ENCODE measurements at regions not wholly inside any gene's neighbourhood (a gene's known extent, or its start where the extent isn't known, plus 50 kb on each side); places are given as distances from the start of the nearest gene placed in this dataset.
"Not testable (repeated sequence)": the region's sequence is repeated elsewhere in the genome, so short reads cannot be mapped to it uniquely, and the experiment has no call there.

GRCh38 chr6:115554060-115554459 is 506.6 kb downstream of the FRK start:
- Mint-ChIP-seq H3K4me1 (no peaks in the 10 kb centered on the region), H3K27ac (no peak overlapping the region), H3K4me3 (no peak overlapping the region), H3K36me3 (ENCODE audit: low read depth) (no peaks in the 10 kb centered on the region), H3K9me3 (no peaks in the 10 kb centered on the region), H3K27me3 (no peaks in the 10 kb centered on the region)
- DNase-seq (no peak), ATAC-seq (no peak)

- no peaks in the 10 kb centered on the region for H3K4me1 Mint-ChIP-seq
- DNase-seq: no peak
- H3K27ac Mint-ChIP-seq: no peak overlapping the region
These were observed 509.2 kb downstream of the FRK start for GRCh38 chr6:115551527-115551926.

GRCh38 chr6:115545672-115545986 is 515.1 kb downstream of the FRK start:
- no peaks in the 10 kb centered on the region for H3K4me1 Mint-ChIP-seq
- DNase-seq (no peak), ATAC-seq (no peak)
- H3K9me3 Mint-ChIP-seq: peaks cover 4% of the 10 kb centered on the region
- no peak overlapping the region for H3K27ac Mint-ChIP-seq
- no peak overlapping the region for H3K4me3 Mint-ChIP-seq
- H3K27me3 Mint-ChIP-seq: no peaks in the 10 kb centered on the region
- H3K36me3 Mint-ChIP-seq (ENCODE audit: low read depth): no peaks in the 10 kb centered on the region

More at GRCh38 chr6:115551527-115551926, 509.2 kb downstream of the FRK start:
- Mint-ChIP-seq H3K4me3 (no peak overlapping the region), H3K9me3 (no peaks in the 10 kb centered on the region), H3K27me3 (no peaks in the 10 kb centered on the region), H3K36me3 (ENCODE audit: low read depth) (no peaks in the 10 kb centered on the region)
- ATAC-seq: no peak

GRCh38 chr6:115544765-115545671 is 515.7 kb downstream of the FRK start:
- H3K27ac Mint-ChIP-seq: no peak overlapping the region
- DNase-seq (no peak), ATAC-seq (no peak)
- peaks cover 4% of the 10 kb centered on the region for H3K9me3 Mint-ChIP-seq
- H3K4me1 Mint-ChIP-seq: no peaks in the 10 kb centered on the region
- no peak overlapping the region for H3K4me3 Mint-ChIP-seq
- no peaks in the 10 kb centered on the region for H3K27me3 Mint-ChIP-seq
- H3K36me3 Mint-ChIP-seq (ENCODE audit: low read depth): no peaks in the 10 kb centered on the region

GRCh38 chr6:115540077-115540869 is 520.4 kb downstream of the FRK start:
- Mint-ChIP-seq H3K4me1 (no peaks in the 10 kb centered on the region), H3K27ac (no peak overlapping the region), H3K27me3 (no peaks in the 10 kb centered on the region), H3K4me3 (no peak overlapping the region), H3K9me3 (peaks cover 4% of the 10 kb centered on the region), H3K36me3 (ENCODE audit: low read depth) (no peaks in the 10 kb centered on the region)
- ATAC-seq (no peak), DNase-seq (no peak)

GRCh38 chr6:115539531-115539930 is 521.2 kb downstream of the FRK start:
- Mint-ChIP-seq H3K4me1 (no peaks in the 10 kb centered on the region), H3K27ac (no peak overlapping the region), H3K4me3 (no peak overlapping the region), H3K36me3 (ENCODE audit: low read depth) (no peaks in the 10 kb centered on the region), H3K9me3 (peaks cover 4% of the 10 kb centered on the region), H3K27me3 (no peaks in the 10 kb centered on the region)
- ATAC-seq: no peak
- DNase-seq: no peak

- DNase-seq (no peak), ATAC-seq (no peak)
- no peaks in the 10 kb centered on the region for H3K27me3 Mint-ChIP-seq
- no peak overlapping the region for H3K4me3 Mint-ChIP-seq
- H3K4me1 Mint-ChIP-seq: no peaks in the 10 kb centered on the region
- H3K27ac Mint-ChIP-seq: no peak overlapping the region
- H3K36me3 Mint-ChIP-seq (ENCODE audit: low read depth): no peaks in the 10 kb centered on the region
- H3K9me3 Mint-ChIP-seq: peaks cover 21% of the 10 kb centered on the region
These were observed 535.9 kb downstream of the FRK start for GRCh38 chr6:115524821-115525220.

GRCh38 chr6:115521747-115522146 is 538.9 kb downstream of the FRK start:
- not testable (repeated sequence) for H3K27ac Mint-ChIP-seq; DNase-seq; H3K4me1 Mint-ChIP-seq; H3K36me3 Mint-ChIP-seq (ENCODE audit: low read depth); H3K4me3 Mint-ChIP-seq; ATAC-seq; H3K27me3 Mint-ChIP-seq
- H3K9me3 Mint-ChIP-seq: peaks cover 24% of the 10 kb centered on the region

- H3K27ac Mint-ChIP-seq: no peak overlapping the region
- H3K4me3 Mint-ChIP-seq: no peak overlapping the region
- no peaks in the 10 kb centered on the region for H3K27me3 Mint-ChIP-seq
- peaks cover 8% of the 10 kb centered on the region for H3K9me3 Mint-ChIP-seq
- no peaks in the 10 kb centered on the region for H3K36me3 Mint-ChIP-seq (ENCODE audit: low read depth)
- H3K4me1 Mint-ChIP-seq: no peaks in the 10 kb centered on the region
- ATAC-seq (no peak), DNase-seq (no peak)
These were observed 546.0 kb downstream of the FRK start for GRCh38 chr6:115514656-115515055.

GRCh38 chr6:115512923-115513322 is 547.8 kb downstream of the FRK start:
- Mint-ChIP-seq H3K4me1 (no peaks in the 10 kb centered on the region), H3K36me3 (ENCODE audit: low read depth) (no peaks in the 10 kb centered on the region), H3K27me3 (no peaks in the 10 kb centered on the region), H3K9me3 (no peaks in the 10 kb centered on the region), H3K4me3 (no peak overlapping the region), H3K27ac (no peak overlapping the region)
- ATAC-seq (no peak), DNase-seq (no peak)

GRCh38 chr6:115511771-115512170 is 548.9 kb downstream of the FRK start:
- Mint-ChIP-seq H3K4me3 (no peak overlapping the region), H3K4me1 (no peaks in the 10 kb centered on the region), H3K27ac (no peak overlapping the region), H3K36me3 (ENCODE audit: low read depth) (no peaks in the 10 kb centered on the region), H3K9me3 (no peaks in the 10 kb centered on the region), H3K27me3 (no peaks in the 10 kb centered on the region)
- DNase-seq (no peak), ATAC-seq (no peak)

- not testable (repeated sequence) for H3K27me3 Mint-ChIP-seq; H3K27ac Mint-ChIP-seq; ATAC-seq; H3K4me1 Mint-ChIP-seq; H3K36me3 Mint-ChIP-seq (ENCODE audit: low read depth); DNase-seq; H3K4me3 Mint-ChIP-seq; H3K9me3 Mint-ChIP-seq
These were observed 558.3 kb downstream of the FRK start for GRCh38 chr6:115502432-115502831.

- DNase-seq (no peak), ATAC-seq (no peak)
- Mint-ChIP-seq H3K9me3 (peaks cover 26% of the 10 kb centered on the region), H3K27ac (no peak overlapping the region), H3K4me1 (no peaks in the 10 kb centered on the region), H3K27me3 (no peaks in the 10 kb centered on the region), H3K36me3 (ENCODE audit: low read depth) (no peaks in the 10 kb centered on the region), H3K4me3 (no peak overlapping the region)
These were observed 565.5 kb downstream of the FRK start for GRCh38 chr6:115495184-115495583.

GRCh38 chr6:115487331-115487730 is 573.4 kb downstream of the FRK start:
- no peaks in the 10 kb centered on the region for H3K36me3 Mint-ChIP-seq (ENCODE audit: low read depth)
- ATAC-seq (no peak), DNase-seq (no peak)
- no peaks in the 10 kb centered on the region for H3K4me1 Mint-ChIP-seq
- H3K9me3 Mint-ChIP-seq: peaks cover 19% of the 10 kb centered on the region
- H3K27ac Mint-ChIP-seq: no peak overlapping the region
- no peak overlapping the region for H3K4me3 Mint-ChIP-seq
- H3K27me3 Mint-ChIP-seq: no peaks in the 10 kb centered on the region

GRCh38 chr6:115485400-115485799 is 575.3 kb downstream of the FRK start:
- no peak for ATAC-seq
- H3K9me3 Mint-ChIP-seq: peaks cover 14% of the 10 kb centered on the region
- no peak overlapping the region for H3K4me3 Mint-ChIP-seq
- no peak for DNase-seq
- no peaks in the 10 kb centered on the region for H3K4me1 Mint-ChIP-seq
- no peaks in the 10 kb centered on the region for H3K36me3 Mint-ChIP-seq (ENCODE audit: low read depth)
- H3K27ac Mint-ChIP-seq: no peak overlapping the region
- no peaks in the 10 kb centered on the region for H3K27me3 Mint-ChIP-seq
